NCI-H1436 treated with DMSO at 0.1 percent for 48 hours (cell line): ENCODE measurements at regions not wholly inside any gene's neighbourhood (a gene's known extent, or its start where the extent isn't known, plus 50 kb on each side); places are given as distances from the start of the nearest gene placed in this dataset.

ENCODE experiments used
- DNase-seq: peaks from one replicate; lab custom pipeline; 2025; lab: John Stamatoyannopoulos, UW

DNA sequence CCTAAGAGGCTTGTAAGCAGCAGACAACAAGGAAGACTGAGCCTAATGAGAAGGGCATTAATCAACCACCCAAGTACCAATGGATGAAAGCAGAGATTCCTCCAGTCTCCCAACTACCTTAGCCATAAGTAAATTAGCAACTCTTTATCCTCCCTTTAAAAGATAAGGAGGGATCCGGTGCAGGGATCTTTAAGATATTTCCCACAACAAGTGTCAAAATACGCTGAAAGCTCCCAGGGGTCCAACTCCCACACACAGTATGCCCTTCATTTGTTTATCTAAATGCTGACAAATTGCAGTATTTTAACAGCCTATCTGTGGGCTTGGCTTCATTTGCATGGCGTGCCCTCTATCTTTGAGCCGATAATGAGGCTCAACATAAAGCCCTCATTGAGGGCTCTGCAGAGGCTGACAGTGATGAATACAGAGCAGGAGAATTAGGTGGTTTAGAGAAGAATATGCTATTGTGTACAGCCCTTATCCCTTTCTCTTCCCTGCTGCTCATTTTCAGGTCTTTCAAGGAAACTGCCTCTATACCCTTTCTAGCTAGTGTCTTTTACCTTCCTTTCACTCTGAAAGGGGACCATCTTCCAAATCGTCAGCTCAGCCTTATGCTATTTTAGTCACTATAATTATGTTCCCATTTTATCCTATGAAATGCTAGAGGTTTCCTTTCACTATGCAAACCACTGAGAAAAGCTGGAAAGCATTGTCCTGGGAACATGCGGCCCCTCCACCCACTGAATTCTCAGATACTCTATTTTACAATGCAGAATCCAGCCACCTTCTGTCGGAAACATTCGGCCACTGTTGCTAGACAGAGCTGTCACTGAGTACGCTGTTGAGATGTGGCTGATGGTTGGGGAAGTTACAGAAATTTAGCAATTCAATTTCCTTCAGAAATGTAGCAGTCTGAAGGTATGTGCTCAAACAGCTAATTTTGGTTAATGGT is 575.2 kb upstream of the JAG1 start:
- no peak for DNase-seq

DNA sequence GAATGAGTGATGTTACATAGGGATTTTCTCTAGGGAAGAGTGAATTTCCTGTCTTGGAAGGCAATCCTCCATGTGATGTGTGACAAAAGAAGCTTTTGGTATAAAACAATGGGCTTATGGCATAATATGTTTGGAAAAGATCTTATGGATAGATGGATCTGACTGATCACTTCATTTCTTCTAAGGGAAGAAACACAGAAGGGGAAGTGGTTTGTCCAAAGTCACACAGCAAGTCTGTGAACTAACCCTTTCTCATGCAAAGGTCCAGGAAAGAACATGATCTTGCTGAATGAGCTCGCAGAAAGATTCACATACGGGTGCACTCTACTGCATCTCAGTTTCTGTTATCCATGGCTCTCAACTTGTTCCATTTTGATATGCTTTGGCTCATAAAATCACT is 575.9 kb upstream of the JAG1 start:
- DNase-seq: no peak

DNA sequence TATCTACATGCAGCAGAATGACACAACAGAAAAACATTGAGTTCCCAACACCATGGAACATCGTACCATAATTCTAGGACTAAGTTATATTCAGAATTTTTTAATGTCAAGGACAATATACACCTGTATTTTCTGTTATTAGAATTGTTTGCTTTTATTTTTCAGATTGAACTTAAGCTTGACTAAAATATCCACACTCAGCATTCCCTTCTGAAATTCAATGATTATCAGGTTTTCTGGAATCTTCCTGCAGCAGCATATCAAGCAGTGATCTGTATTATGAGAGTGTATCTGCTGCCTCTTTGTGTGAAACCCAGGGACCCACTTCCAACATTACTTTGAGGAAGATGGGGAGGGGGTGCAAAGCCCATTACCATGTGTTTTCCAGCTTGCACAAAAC is 578.6 kb upstream of the JAG1 start:
- DNase-seq: no peak

DNA sequence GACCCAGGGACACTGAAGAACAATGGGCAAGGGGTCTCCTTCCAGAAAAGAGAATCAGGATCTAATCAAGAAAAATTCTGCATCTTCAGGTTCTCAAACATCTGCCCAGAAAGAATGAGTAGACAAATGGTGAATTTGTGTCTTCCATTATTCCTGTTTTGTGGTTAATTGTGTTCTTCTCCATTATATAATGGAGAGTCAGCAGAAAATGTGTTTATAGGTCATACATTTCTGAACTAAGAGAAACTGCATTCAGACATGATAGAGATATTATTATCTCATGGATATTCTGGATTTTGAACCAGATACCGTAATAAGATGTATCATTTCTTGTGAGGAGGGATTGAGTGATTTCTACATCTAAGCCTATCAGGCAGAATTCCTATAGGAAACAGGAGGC is 581.7 kb upstream of the JAG1 start:
- DNase-seq: no peak

DNA sequence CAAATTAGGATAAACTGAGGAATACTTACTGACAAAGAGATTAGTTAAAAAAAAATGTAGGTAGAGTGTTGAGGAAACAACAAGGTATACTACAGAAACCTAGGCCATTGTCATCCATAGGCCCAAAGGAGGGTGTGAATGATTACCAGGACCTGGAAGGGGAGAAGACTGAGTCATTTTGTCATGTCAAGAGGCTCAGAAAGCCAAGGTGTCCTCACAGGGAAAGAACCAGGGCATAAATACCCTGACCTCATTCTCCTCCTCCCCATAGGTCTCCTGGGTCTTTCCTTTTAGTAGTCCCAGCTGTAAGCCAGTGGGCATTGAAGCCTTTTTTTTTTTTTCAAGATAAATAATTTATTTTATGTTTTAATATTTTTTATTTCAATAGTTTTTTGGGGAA is 582.1 kb upstream of the JAG1 start:
- no peak for DNase-seq

DNA sequence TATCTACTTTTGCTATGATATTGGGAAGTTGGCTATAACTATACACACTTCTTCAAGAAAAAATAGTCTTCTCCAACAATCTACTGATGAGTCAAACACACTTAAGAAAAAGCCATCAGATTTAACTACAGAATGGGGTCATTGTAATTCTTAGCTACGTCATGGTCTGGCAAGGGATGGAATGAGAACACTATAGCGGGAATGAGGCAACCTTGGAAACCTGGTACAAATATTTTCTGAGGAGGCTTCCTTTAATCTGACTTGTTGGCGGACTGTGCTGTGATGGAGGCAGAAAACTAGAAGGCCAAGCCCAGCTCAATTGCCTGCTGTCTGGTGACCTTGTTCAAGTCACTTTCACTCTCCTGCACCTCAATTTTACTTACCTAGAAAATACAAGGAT is 586.8 kb upstream of the JAG1 start:
- no peak for DNase-seq

DNA sequence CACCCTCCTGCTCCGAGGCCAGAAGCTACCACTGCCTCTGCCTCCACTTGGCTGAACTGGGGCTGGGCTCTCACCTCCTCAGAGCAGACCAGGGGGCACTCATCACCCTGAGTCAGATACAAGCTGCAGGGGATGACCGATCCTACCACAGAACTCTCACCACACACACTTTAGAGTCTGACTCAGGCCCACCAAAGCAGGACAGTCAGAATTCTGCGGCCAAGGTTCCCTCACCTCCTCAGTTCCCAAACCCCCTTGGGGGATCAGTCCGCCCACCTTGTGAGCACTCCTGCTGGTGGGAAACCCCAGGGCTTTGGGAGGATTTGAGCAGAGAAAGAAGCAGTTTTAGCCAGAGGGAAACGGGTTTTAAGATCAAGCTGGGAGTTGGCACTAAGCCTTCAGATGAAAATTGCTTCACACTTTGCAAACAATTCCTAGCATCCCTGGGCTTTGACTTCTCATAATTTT is 587.8 kb upstream of the JAG1 start:
- no peak for DNase-seq

DNA sequence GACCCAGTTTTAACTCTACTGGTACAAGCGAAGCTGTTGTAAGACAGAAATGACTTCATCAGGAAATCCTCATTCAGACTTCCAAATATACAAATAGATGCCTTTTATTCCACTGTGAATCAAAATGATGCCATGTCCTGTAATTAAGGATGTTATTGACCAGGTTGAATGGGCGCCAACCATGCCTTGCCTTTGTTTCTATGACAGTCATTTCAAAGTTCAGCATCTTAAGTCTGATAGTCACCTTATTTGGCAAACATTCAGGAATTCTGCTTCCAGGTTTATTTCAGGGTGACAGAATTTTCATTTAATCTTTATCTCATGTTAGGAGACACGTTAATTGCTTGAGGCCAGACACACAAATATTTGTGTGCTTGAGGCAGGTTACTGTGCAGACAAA is 592.8 kb upstream of the JAG1 start:
- no peak for DNase-seq

DNA sequence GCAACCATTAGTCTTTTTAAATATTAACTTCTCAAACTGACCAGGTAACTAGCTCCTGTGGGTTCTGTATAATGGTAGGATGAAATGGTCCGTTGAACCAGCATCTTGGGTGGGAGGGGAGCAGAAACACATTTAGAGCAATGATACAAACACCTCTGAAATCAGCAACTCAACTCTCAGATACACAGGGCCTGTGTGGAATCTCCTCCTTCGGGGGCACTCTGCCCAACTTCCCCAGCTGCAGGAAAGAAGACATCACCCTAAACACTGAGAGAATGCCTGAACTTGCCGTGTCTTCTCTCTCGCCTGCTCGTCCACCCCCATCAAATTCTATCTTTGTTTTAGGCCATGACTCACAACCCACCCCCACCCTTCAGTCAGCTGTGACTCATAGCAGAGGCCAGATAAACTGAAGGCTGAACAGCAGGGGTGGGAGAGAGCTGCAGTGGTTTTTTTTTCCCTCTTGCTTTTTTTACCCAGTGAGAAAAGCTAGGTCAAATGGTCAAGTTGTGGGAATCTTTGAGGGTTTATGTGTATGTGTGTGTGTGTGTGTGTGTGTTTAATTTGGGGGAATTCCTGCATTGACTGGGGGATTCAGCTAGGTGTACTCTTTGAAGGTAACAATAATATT is 593.4 kb upstream of the JAG1 start:
- DNase-seq: no peak

DNA sequence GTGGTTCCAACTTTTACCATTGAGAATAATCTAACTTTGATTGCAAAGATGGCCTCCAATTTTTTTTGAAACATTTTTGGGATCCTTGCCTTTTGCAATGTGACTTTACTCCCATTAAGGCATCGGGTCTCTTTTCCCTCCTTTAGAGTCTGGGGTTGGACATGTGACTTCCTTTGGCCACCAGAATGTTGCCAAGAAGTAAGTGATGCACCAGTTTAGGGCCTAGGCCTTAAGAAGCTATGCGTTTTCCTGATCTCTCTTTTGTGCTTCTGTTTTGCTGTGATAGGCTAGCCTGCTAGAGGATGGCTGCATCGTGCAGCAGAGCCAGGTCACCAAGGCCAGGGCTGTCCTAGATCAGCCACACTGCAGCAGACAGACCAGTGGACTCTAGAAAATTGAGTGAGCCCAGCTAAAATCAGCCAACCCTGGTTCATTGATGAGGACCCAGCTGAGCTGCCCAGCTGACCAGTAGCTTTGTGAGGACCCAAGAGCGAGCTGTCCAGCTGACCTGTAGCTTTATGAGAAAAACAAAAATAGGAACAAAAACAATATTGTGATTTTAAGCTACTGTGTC is 594.0 kb upstream of the JAG1 start:
- DNase-seq: no peak

DNA sequence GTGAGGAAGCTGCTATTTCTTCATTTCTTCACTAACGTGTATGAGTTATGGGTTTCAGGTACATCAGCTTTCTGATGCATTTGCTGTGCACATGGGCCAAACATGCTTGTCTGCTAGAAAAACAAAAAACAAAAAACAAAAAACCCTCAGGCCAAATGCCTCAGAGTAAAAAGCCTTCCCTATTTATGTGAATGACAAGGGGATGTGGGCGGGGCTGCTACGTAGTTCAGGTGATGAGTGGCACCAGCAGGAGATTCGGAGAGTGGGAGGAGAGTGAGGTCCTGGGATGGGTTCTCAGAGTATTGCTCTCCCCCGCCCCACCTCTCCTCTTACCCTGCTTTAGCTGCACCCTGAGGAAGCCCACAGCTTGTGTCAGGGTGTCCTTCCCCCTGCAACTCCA is 596.8 kb upstream of the JAG1 start:
- DNase-seq: no peak

DNA sequence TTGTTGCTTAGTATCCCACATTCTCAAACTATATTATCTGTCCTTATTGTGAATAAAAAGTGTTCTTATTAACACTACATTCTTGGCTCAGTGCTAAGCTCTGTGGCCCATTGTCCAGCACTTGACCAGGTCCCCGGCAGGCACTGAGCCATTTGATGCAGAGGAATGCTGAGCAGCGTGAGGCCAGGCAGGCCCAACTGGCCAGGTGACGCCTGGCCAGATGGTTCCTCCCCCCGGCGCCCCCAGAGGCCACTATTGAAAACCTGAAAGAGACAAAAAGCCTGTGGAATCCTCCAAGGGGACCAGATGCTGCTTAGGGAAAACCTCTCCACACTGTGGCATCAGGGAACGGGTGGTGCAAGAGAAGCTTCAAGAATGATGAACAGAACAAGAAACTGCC is 597.5 kb upstream of the JAG1 start:
- no peak for DNase-seq

DNA sequence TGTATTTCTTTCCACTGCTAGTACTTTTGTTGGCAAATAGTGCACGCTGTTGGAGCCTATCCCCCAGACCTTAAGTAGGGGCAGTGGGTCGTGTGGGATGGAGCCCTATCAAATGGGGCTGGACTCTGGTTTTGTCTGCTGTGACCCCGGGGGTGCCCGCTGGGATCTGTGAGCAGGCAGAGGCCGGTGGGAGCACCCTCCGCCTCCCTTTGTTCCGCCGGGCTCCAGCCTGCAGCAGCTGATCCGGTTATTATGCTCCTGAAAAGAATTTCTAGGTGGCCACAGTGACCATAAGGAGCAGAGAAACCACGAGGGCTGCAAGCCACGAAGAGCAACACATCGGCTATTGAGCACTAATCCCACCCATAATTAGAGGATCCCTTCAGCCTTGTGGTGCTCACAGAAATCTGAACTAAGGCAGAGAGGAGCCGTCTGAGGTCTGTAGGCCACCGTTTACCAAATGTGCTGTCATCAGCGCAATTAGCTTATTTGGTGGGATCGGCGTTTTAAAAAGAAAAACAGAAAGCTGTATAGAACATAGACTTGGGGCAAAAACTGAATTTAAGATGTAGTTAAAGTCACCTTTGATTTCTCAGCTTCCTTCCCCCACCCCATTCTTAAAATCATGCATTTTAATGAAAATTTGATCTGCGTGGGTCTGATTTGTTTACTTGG is 598.3 kb upstream of the JAG1 start:
- no peak for DNase-seq

DNA sequence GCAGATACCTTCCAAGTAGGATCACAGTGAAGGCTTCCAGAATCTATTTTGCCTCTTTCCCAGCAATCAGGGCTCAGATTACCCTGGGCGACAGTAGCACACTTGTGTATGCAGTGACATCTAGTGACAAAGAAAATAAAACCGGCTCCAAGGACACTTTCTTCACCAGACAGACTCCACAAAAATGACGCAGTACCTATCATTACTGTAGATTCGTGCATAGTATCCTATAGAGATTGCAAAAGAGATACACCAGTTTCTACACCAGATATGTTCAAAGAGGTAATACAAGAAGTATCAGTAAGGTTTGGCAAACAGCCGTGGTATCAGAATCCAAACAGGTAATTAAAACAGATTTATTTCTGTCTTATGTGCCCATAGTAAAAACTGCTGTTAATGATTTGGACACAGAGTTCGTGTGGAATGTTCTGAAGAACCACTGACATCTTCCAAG is 600.4 kb upstream of the JAG1 start:
- no peak for DNase-seq

DNA sequence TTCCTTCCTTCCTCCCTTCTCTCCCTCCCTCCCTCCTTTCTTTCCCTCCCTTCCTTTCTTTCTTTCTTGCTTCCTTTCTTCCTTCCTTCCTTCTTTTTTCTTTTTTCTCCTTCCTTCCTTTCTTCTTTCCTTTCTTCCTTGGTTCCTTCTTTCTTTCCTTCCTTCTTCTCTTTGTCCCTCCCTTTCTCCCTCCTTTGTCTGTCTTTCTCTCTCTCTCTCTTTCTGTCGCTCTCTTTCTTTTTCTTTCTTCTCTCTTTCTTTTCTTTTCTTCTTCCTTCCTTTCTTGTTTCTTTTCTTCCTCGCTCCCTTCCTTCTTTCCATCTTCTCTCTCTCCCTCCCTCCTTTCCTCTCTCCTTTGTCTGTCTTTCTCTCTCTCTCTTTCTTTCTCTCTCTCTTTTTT is 601.9 kb upstream of the JAG1 start:
- no peak for DNase-seq

DNA sequence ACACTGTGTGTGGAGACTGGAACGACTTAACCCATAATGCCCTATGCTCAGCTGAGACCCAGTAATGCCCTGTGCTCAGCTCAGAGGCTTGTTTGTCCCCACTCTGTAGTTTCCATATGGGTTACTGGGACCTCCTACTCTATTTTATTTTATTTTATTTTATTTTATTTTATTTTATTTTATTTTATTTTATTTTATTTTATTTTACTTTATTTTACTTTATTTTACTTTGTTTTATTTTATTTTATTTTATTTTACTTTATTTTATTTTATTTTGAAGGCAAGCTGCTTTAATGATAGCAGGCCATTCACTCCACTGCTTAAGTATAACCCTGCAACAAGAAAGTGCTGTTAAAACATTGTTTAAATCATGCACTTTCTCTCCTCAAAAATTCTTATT is 603.4 kb upstream of the JAG1 start:
- DNase-seq: no peak

DNA sequence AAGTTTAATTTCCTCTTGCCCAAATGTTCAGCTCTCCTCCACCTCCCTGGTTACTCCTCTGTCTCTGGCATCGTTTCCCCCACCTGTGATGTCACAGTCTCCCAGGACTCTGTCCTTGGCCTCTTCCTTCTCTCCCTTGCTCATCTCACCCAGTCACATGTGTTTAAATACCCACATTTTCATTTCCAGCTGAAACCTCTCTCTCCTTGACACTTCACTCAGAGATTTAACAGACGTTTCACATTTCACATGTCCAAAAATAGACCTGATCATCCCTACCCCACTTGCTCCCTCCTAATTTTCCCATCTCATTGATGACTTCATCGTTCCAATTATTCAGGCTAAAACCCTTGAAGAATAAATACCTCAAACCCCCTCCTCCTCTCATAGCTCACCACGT is 604.1 kb upstream of the JAG1 start:
- no peak for DNase-seq

DNA sequence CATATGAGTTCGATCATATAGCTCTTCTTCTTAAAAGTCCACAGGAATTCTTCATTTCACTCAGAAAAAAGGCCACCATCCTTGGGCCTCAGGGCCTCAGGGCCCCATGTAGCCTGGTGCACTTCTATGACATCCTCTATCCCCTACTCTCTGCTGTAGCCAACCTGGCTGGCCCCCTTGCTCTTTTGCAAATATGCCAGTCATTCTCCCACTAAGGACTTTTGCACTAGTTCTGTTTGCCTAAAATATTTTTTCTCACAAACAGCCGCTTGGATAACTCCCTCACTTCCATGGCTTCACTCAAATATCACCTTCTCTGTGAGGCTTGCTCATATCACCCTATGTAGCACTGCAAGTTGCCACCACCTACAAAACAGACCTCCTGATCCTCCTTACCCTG is 604.7 kb upstream of the JAG1 start:
- no peak for DNase-seq

DNA sequence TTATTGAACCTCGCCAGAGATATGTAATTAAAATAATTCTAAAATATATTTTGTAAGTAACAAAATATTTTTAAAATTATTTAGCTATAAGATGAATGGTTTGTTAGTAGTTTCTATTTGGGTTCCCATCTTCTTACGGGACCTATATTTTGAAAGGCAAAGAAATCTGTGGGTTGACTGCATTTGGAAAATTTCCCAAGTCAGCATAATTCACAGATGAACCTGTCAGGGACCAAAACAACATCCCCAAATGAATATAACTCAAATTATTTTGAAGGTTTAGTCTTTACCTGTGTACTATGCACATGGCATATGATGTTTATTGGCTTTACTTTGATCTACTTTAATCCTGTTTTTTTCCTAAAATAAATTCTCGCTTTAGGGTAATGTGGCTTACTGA is 607.4 kb upstream of the JAG1 start:
- DNase-seq: no peak

DNA sequence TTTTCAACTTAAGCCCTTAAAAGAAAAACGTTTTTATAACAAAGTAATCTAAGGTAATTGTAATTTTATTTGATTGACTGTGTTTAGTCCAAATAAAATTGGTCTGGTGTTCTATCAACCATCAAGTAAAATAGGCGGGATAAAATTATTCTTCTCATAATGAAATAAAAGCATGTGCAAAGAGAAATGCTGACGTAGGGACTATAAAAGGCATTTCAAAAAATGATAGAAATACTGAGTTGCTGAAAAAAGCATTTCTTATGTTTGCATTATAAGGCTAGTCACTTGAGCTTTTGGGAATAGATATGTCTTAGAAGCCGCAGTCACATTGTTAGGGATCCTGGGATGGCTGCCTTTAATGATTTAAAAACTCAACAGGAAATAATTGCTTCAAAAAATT is 608.0 kb upstream of the JAG1 start:
- DNase-seq: no peak

DNA sequence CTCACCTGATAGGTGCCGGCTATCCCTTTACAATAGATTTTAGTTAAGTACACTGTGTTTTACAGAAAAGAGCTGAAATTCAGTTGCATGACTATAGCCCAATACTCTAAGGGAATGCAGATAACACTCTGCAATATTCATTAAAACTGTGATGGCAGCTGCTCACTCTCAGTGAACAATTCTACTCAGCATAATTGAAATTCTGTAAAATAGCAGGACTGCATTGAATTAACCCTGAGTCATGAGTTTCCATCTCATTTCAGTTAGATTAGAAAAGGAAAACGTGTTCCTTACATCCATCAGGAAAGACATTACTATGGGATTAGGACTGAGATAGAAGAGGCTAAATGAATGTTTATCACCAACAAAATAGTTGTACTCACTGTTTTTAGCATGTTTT is 613.3 kb upstream of the JAG1 start:
- DNase-seq: no peak

DNA sequence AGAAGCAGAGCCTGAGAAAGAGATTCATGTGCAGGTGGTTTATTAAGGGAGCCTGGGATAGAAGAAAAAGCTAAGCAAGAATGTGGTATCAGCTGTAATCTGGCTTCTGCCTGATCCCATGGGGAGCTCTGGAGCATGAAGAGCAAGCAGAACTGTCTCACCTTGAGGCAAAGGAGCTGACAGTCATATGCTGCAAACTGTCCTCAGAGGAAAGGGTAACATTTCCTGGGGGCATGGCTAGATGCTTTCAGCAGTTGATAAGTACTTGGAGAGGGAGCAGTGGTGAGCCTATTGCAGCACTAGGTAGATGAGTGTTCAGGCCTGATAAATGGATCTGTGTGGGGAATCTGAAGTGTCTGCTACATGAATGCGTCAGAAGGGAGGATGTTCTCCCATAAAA is 621.5 kb upstream of the BTBD3 start:
- DNase-seq: no peak

DNA sequence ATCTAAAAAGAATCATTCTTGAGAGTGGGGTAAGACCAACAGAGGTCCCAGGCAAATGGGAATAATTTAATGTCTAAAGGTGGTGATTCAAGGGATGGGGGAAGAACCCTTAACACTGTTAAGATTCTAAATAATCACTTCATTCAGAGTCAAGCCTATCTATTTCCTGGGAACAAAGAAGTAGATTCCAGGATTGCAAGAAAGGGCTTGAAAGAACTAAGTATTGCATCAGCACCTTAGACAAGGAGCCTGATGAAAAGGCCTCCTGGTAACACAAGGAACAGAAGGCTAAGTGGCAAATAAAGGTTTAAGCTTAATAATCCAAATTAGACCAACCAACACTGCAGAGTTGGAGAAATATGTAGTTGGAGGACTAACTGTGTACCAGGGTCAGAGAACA is 620.7 kb upstream of the BTBD3 start:
- no peak for DNase-seq
